ENCODE measurements at regions not wholly inside any gene's neighbourhood (a gene's known extent, or its start where the extent isn't known, plus 50 kb on each side); places are given as distances from the start of the nearest gene placed in this dataset.

- TF ChIP-seq POLR2A (IDR thresholded peaks at IDR 0.05; ENCODE audit: control extremely low read depth in 1 of 2, low read depth in 2 of 2, low read length in 2 of 2), result no peak
- TF ChIP-seq MAFK (IDR thresholded peaks at IDR 0.05; ENCODE audit: low read depth, low read length), result no peak
- TF ChIP-seq FOSL1 (IDR thresholded peaks at IDR 0.05; ENCODE audit: insufficient read depth, low read depth, low read length), result no peak
Measured at GRCh38 chr10:30701451-30702173, 72.1 kb upstream of the LYZL2 start.

Measured in H1 (cell line).